Esophagus squamous epithelium (tissue), 4 donors: ENCODE measurements at regions not wholly inside any gene's neighbourhood (a gene's known extent, or its start where the extent isn't known, plus 50 kb on each side); places are given as distances from the start of the nearest gene placed in this dataset.

Experiments
- CTCF ChIP-seq, 6 experiments: fragments of 450-650 bp in 4 of 6; fragments of 200-600 bp in 2 of 6; sonication (generic) in 2 of 6; IDR thresholded peaks; one replicate each; pipeline ENCODE4 v1.5.1; 2016 to 2019; ENCODE audit warnings: antibody characterized with exemption in 6 of 6, mild to moderate bottlenecking in 4 of 6, moderate library complexity in 4 of 6
- POLR2A ChIP-seq, 4 donors: fragments of 450-650 bp; IDR thresholded peaks; one replicate each; pipeline ENCODE4 v1.6.1; 2017; ENCODE audit warnings: antibody characterized with exemption in 4 of 4, mild to moderate bottlenecking in 4 of 4, moderate library complexity in 3 of 4

DNA sequence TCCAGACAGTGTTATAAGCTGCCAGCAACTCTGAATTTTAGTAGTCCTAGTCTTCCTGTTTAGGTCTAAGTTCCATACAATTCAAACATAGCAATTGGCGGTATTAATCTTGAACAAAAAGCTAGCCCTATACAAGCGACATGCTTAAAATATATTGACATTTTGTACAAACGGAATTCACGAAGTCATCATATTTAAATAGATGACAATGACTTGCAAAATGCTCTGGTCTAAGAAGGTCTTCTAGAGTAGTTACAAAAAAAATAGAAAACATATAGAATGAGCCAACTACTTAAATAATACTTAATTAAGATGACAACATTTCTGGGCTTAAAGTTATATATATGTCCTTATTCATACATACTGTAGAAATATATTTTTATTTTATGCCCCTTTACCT lies 446.6 kb downstream of the ANKRD7 start:
- TF ChIP-seq POLR2A (IDR thresholded peaks at IDR 0.05) (no peak), CTCF (IDR thresholded peaks at IDR 0.05) (no peak)
